ENCODE measurements at regions not wholly inside any gene's neighbourhood (a gene's known extent, or its start where the extent isn't known, plus 50 kb on each side); places are given as distances from the start of the nearest gene placed in this dataset.
"Not testable (repeated sequence)": the region's sequence is repeated elsewhere in the genome, so short reads cannot be mapped to it uniquely, and the experiment has no call there.

- TF ChIP-seq CTCF (IDR thresholded peaks at IDR 0.05; ENCODE audit: low read length); EZH2 (IDR thresholded peaks at IDR 0.05; ENCODE audit: borderline replicate concordance, low read length): not testable (repeated sequence)
These were observed 54.8 kb upstream of the FAM90A1 start for GRCh38 chr12:8282181-8282580.
